ENCODE measurements at regions not wholly inside any gene's neighbourhood (a gene's known extent, or its start where the extent isn't known, plus 50 kb on each side); places are given as distances from the start of the nearest gene placed in this dataset.

GRCh38 chr17:27977751-27978688 is 64.5 kb upstream of the NLK start:
- no peaks in the 10 kb centered on the region for H3K9me2 ChIP-seq (replicated peaks; ENCODE audit: insufficient read depth, low read length)
- TF ChIP-seq EZH2 (optimal IDR thresholded peaks at IDR 0.05; ENCODE audit: low read depth, low read length) (no peak), CTCF (IDR thresholded peaks at IDR 0.05; ENCODE audit: low read length) (no peak), EZH2phosphoT487 (IDR thresholded peaks at IDR 0.05; ENCODE audit: low read length) (no peak)
- H3K27ac ChIP-seq (ENCODE audit: low read length) = no peak overlapping the region
- no peak for DNase-seq
- no peaks in the 10 kb centered on the region for H3K9me3 ChIP-seq (replicated peaks; ENCODE audit: insufficient read depth, low read length)
- no peak overlapping the region for H3K9ac ChIP-seq (ENCODE audit: low read length)
- H3K4me1 ChIP-seq (ENCODE audit: low read length) = no peaks in the 10 kb centered on the region
- H2AFZ ChIP-seq (ENCODE audit: low read length) = no peak overlapping the region
- no peaks in the 10 kb centered on the region for H3K79me2 ChIP-seq (ENCODE audit: low read length)
- no peak overlapping the region for H3K4me2 ChIP-seq (ENCODE audit: low read depth, low read length)
- H4K20me1 ChIP-seq (ENCODE audit: insufficient read depth, low read length) = no peaks in the 10 kb centered on the region
- no peak overlapping the region for H3K4me3 ChIP-seq (ENCODE audit: low read length)
- H3K27me3 ChIP-seq (replicated peaks; ENCODE audit: insufficient read depth, low read length) = no peaks in the 10 kb centered on the region
- H3F3A ChIP-seq (ENCODE audit: insufficient read depth, low read length) = no peaks in the 10 kb centered on the region
- no peaks in the 10 kb centered on the region for H3K36me3 ChIP-seq (replicated peaks; ENCODE audit: insufficient read depth, low read length)

GRCh38 chr17:27978689-27979175 is 63.7 kb upstream of the NLK start:
- Histone ChIP-seq H3K4me3 (ENCODE audit: low read length) (no peak overlapping the region), H2AFZ (ENCODE audit: low read length) (no peak overlapping the region), H3K36me3 (replicated peaks; ENCODE audit: insufficient read depth, low read length) (no peaks in the 10 kb centered on the region), H3K9ac (ENCODE audit: low read length) (no peak overlapping the region), H3K4me1 (ENCODE audit: low read length) (no peaks in the 10 kb centered on the region), H3K4me2 (ENCODE audit: low read depth, low read length) (no peak overlapping the region), H3K27me3 (replicated peaks; ENCODE audit: insufficient read depth, low read length) (no peaks in the 10 kb centered on the region), H3K9me2 (replicated peaks; ENCODE audit: insufficient read depth, low read length) (no peaks in the 10 kb centered on the region), H3F3A (ENCODE audit: insufficient read depth, low read length) (no peaks in the 10 kb centered on the region), H3K9me3 (replicated peaks; ENCODE audit: insufficient read depth, low read length) (no peaks in the 10 kb centered on the region), H4K20me1 (ENCODE audit: insufficient read depth, low read length) (no peaks in the 10 kb centered on the region), H3K79me2 (ENCODE audit: low read length) (no peaks in the 10 kb centered on the region), H3K27ac (ENCODE audit: low read length) (no peak overlapping the region)
- no peak for TF ChIP-seq EZH2 (optimal IDR thresholded peaks at IDR 0.05; ENCODE audit: low read depth, low read length)
- TF ChIP-seq EZH2phosphoT487 (IDR thresholded peaks at IDR 0.05; ENCODE audit: low read length) = no peak
- TF ChIP-seq CTCF (IDR thresholded peaks at IDR 0.05; ENCODE audit: low read length) = no peak
- no peak for DNase-seq

- Histone ChIP-seq H3K4me2 (ENCODE audit: low read depth, low read length) (no peak overlapping the region), H3K4me1 (ENCODE audit: low read length) (no peaks in the 10 kb centered on the region), H4K20me1 (ENCODE audit: insufficient read depth, low read length) (no peaks in the 10 kb centered on the region), H2AFZ (ENCODE audit: low read length) (no peak overlapping the region), H3K9me3 (replicated peaks; ENCODE audit: insufficient read depth, low read length) (no peaks in the 10 kb centered on the region), H3K27me3 (replicated peaks; ENCODE audit: insufficient read depth, low read length) (no peaks in the 10 kb centered on the region), H3K36me3 (replicated peaks; ENCODE audit: insufficient read depth, low read length) (no peaks in the 10 kb centered on the region), H3K27ac (ENCODE audit: low read length) (no peak overlapping the region), H3K9me2 (replicated peaks; ENCODE audit: insufficient read depth, low read length) (no peaks in the 10 kb centered on the region), H3K9ac (ENCODE audit: low read length) (no peak overlapping the region), H3F3A (ENCODE audit: insufficient read depth, low read length) (no peaks in the 10 kb centered on the region), H3K4me3 (ENCODE audit: low read length) (no peak overlapping the region), H3K79me2 (ENCODE audit: low read length) (no peaks in the 10 kb centered on the region)
- no peak for DNase-seq
- TF ChIP-seq CTCF (IDR thresholded peaks at IDR 0.05; ENCODE audit: low read length) (no peak), EZH2 (optimal IDR thresholded peaks at IDR 0.05; ENCODE audit: low read depth, low read length) (no peak), EZH2phosphoT487 (IDR thresholded peaks at IDR 0.05; ENCODE audit: low read length) (no peak)
Measured at GRCh38 chr17:27980043-27980442, 62.4 kb upstream of the NLK start.
